H1 (cell line): ENCODE measurements at regions not wholly inside any gene's neighbourhood (a gene's known extent, or its start where the extent isn't known, plus 50 kb on each side); places are given as distances from the start of the nearest gene placed in this dataset.

Experiments
- CTCF ChIA-PET: fragments of 300-600 bp; sonication (Branson Sonifier 250); formaldehyde crosslinking; loops from one replicate; lab custom pipeline; 2021; ENCODE audit not compliant: partially characterized antibody; lab: Charles Lee
- POLR2A ChIA-PET: fragments of 300-600 bp; sonication (Branson Sonifier 250); formaldehyde crosslinking; loops from one replicate; lab custom pipeline; 2021; ENCODE audit warnings: inconsistent platforms; ENCODE audit not compliant: partially characterized antibody; lab: Charles Lee
- DNase-seq, 2 experiments: peaks; one replicate each; pipeline versions ENCODE4 v3.0.0 to v3.0.0-alpha.2; 2010 to 2022; ENCODE audit warnings: low spot score in 2 of 2, low read depth in 1 of 2, mixed read lengths in 1 of 2
- FAIRE-seq: peaks from 2 replicates; lab custom pipeline; 2011; peaks lifted over from hg19 to GRCh38; lab: Jason Lieb, UNC
- H2AFZ ChIP-seq: 2 replicates; pipeline ENCODE4 v1.8.1; 2012; ENCODE audit warnings: low read length, inconsistent platforms
- H2AK5ac ChIP-seq: 2 replicates; pipeline ENCODE4 v1.6.1; 2013; ENCODE audit warnings: low read depth, low read length
- H2BK120ac ChIP-seq: replicated peaks from 2 replicates; pipeline ENCODE3; 2013; ENCODE audit warnings: low read depth, low read length, inconsistent platforms
- H2BK12ac ChIP-seq: 2 replicates; pipeline ENCODE4 v1.6.1; 2013; ENCODE audit warnings: low read depth, low read length
- H2BK15ac ChIP-seq: 2 replicates; pipeline ENCODE4 v1.6.1; 2013; ENCODE audit warnings: low read length
- H2BK20ac ChIP-seq: 2 replicates; pipeline ENCODE4 v1.6.1; 2013; ENCODE audit warnings: low read length
- H2BK5ac ChIP-seq: 2 replicates; pipeline ENCODE4 v1.6.1; 2013; ENCODE audit warnings: low read depth, low read length
- H3K14ac ChIP-seq: 2 replicates; pipeline ENCODE4 v1.6.1; 2013; ENCODE audit warnings: inconsistent platforms; ENCODE audit not compliant: insufficient read length
- H3K18ac ChIP-seq: 2 replicates; pipeline ENCODE4 v1.6.1; 2013; ENCODE audit warnings: low read length; ENCODE audit errors: extremely low read depth
- H3K23ac ChIP-seq: 2 replicates; pipeline ENCODE4 v1.6.1; 2013; ENCODE audit warnings: inconsistent platforms; ENCODE audit not compliant: insufficient read length
- H3K23me2 ChIP-seq: 2 replicates; pipeline ENCODE4 v1.6.1; 2013; ENCODE audit warnings: low read depth, low read length
- H3K27ac ChIP-seq: 2 replicates; pipeline ENCODE4 v1.6.1; 2011; ENCODE audit warnings: low read depth, low read length, inconsistent platforms
- H3K27me3 ChIP-seq, 4 experiments: replicated peaks in 1 of 4; 1 replicate in 1 of 4; 2 replicates in 3 of 4; pipeline versions ENCODE4 v1.6.1 to v1.8.1; 2011 to 2013; ENCODE audit warnings: low read length in 3 of 4, mild to moderate bottlenecking in 3 of 4, inconsistent platforms in 2 of 4, mixed read lengths in 2 of 4, moderate library complexity in 1 of 4; ENCODE audit not compliant: control insufficient read depth in 3 of 4, insufficient read depth in 3 of 4; ENCODE audit errors: extremely low read depth in 1 of 4
- H3K36me3 ChIP-seq, 4 experiments: 2 replicates each; pipeline versions ENCODE4 v1.6.1 to v1.8.1; 2011 to 2013; ENCODE audit warnings: mild to moderate bottlenecking in 4 of 4, low read length in 3 of 4, moderate library complexity in 2 of 4, control low read depth in 1 of 4, inconsistent platforms in 1 of 4; ENCODE audit not compliant: insufficient read depth in 4 of 4, control insufficient read depth in 2 of 4
- H3K4ac ChIP-seq: replicated peaks from 2 replicates; pipeline ENCODE3; 2013; ENCODE audit warnings: low read length, low read depth, mixed read lengths, inconsistent platforms; ENCODE audit not compliant: insufficient read length
- H3K4me1 ChIP-seq, 4 experiments: replicated peaks in 1 of 4; 1 replicate in 1 of 4; 2 replicates in 3 of 4; pipeline versions ENCODE4 v1.6.1 to v1.8.1; 2011 to 2013; ENCODE audit warnings: low read length in 3 of 4, inconsistent platforms in 2 of 4, mixed read lengths in 1 of 4; ENCODE audit not compliant: insufficient read depth in 4 of 4, control insufficient read depth in 3 of 4
- H3K4me2 ChIP-seq, 2 experiments: 2 replicates each; pipeline versions ENCODE4 v1.6.1 to v1.8.1; 2011 to 2013; ENCODE audit warnings: low read depth in 2 of 2, low read length in 2 of 2, control low read depth in 1 of 2, inconsistent platforms in 1 of 2, mild to moderate bottlenecking in 1 of 2; ENCODE audit not compliant: insufficient read depth in 1 of 2
- H3K4me3 ChIP-seq, 4 experiments: fragments of 200-600, 300-600 bp in 1 of 4; sonication (generic), shearing (Covaris generic), sonication (Bioruptor Twin) in 1 of 4; 2 replicates each; pipeline versions ENCODE4 v1.5.1 to v1.8.1; 2011 to 2016; ENCODE audit warnings: low read length in 4 of 4, low read depth in 3 of 4, control low read depth in 2 of 4, inconsistent platforms in 2 of 4, mild to moderate bottlenecking in 2 of 4, mixed read lengths in 1 of 4, moderate library complexity in 1 of 4; ENCODE audit not compliant: insufficient read depth in 2 of 4; ENCODE audit errors: extremely low read depth in 1 of 4
- H3K56ac ChIP-seq: replicated peaks from 2 replicates; pipeline ENCODE3; 2013; ENCODE audit warnings: low read depth, mild to moderate bottlenecking, mixed read lengths, low read length, inconsistent platforms; ENCODE audit not compliant: insufficient read length
- H3K79me1 ChIP-seq: 2 replicates; pipeline ENCODE4 v1.6.1; 2013; ENCODE audit warnings: low read depth, low read length, control low read depth
- H3K79me2 ChIP-seq, 2 experiments: 2 replicates each; pipeline versions ENCODE4 v1.6.1 to v1.8.1; 2012 to 2013; ENCODE audit warnings: low read length in 2 of 2, mild to moderate bottlenecking in 2 of 2, inconsistent platforms in 1 of 2; ENCODE audit not compliant: insufficient read depth in 2 of 2, control insufficient read depth in 1 of 2
- H3K9ac ChIP-seq, 4 experiments: replicated peaks in 1 of 4; 1 replicate in 1 of 4; 2 replicates in 3 of 4; pipeline versions ENCODE4 v1.6.1 to v1.8.1; 2011 to 2013; ENCODE audit warnings: low read depth in 3 of 4, low read length in 3 of 4, control low read depth in 2 of 4, mild to moderate bottlenecking in 2 of 4, moderate library complexity in 2 of 4, inconsistent platforms in 1 of 4; ENCODE audit errors: extremely low read depth in 1 of 4
- H3K9me3 ChIP-seq, 2 experiments: 2 replicates each; pipeline versions ENCODE4 v1.6.1 to v1.8.1; 2012 to 2013; ENCODE audit warnings: mild to moderate bottlenecking in 2 of 2, moderate library complexity in 2 of 2, control low read depth in 1 of 2, inconsistent platforms in 1 of 2, low read depth in 1 of 2, low read length in 1 of 2, mixed read lengths in 1 of 2; ENCODE audit not compliant: insufficient read depth in 2 of 2
- H4K20me1 ChIP-seq, 2 experiments: replicated peaks in 1 of 2; 2 replicates each; pipeline versions ENCODE3 to v1.8.1; 2011 to 2013; ENCODE audit warnings: inconsistent platforms in 2 of 2, low read length in 2 of 2, mild to moderate bottlenecking in 1 of 2; ENCODE audit not compliant: insufficient read depth in 2 of 2, control insufficient read depth in 1 of 2
- H4K5ac ChIP-seq: 2 replicates; pipeline ENCODE4 v1.6.1; 2013; ENCODE audit warnings: low read length, low read depth, mixed read lengths, inconsistent platforms; ENCODE audit not compliant: insufficient read length
- H4K8ac ChIP-seq: 2 replicates; pipeline ENCODE4 v1.8.0; 2013; ENCODE audit warnings: mild to moderate bottlenecking, moderate library complexity, low read length, inconsistent platforms; ENCODE audit not compliant: insufficient read depth; ENCODE audit errors: extremely low read depth
- H4K91ac ChIP-seq: replicated peaks from 2 replicates; pipeline ENCODE3; 2013; ENCODE audit warnings: low read length, mixed read lengths, inconsistent platforms; ENCODE audit not compliant: insufficient read length
- CHD2 ChIP-seq: IDR thresholded peaks from 2 replicates; pipeline ENCODE4 v1.6.1; 2012; ENCODE audit warnings: low read length, improper control_type of control experiment
- WGBS, 2 experiments: shearing (Covaris generic) in 1 of 2; methylation state at CpG; one replicate each; pipeline versions ENCODE4 v1.1.6 to v1.1.7; 2013 to 2015; ENCODE audit warnings: low lambda C conversion rate in 2 of 2, mixed read lengths in 2 of 2, inconsistent platforms in 1 of 2, low coverage in 1 of 2, missing lambda C conversion rate in 1 of 2; ENCODE audit not compliant: insufficient replicate concordance in 2 of 2, insufficient coverage in 1 of 2, insufficient read length in 1 of 2; ENCODE audit errors: extremely low coverage in 1 of 2, missing lambda C conversion rate in 1 of 2; 5-methylcytosine and 5-hydroxymethylcytosine counted together

DNA sequence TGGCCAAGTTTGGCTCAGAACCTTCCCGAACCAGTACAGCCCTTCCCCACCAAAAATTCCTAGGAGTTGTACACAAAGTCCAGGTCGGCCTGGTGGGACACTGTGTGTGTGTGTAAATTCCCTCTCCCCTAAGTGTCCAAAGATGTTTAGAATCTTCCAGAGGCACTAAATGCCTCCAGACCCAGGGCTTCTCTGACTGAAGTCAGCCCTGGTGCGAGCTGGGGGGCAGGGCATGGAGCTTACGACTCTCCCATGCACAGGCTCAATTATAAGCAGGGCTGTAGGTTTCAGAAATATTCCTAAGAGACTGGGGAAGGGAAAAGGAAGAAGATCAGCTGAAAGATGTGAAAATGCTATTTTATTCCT, 106.9 kb upstream of the ATF7IP start:
- Histone ChIP-seq H2BK120ac (peak overlapping the region; percentile 100), H2AFZ (no peak overlapping the region), H2BK12ac (peak overlapping the region; percentile 100), H2BK5ac (peak overlapping the region; percentile 99), H3K4me3 (peak overlapping the region in 2 of 4 experiments; percentile 9 to 39; a peak in 2 of 8 replicates), H3K9me3 (peaks cover 0 to 4% of the 10 kb centered on the region in 2 experiments; a peak in 2 of 4 replicates), H3K4me1 (peaks cover 19 to 34% (median 27%) of the 10 kb centered on the region in 4 experiments), H3K14ac (peak overlapping the region; percentile 81), H3K27me3 (no peaks in the 10 kb centered on the region), H3K23ac (no peak overlapping the region), H3K9ac (peak overlapping the region in 3 of 4 experiments; percentile 58 to 78 (median 65); a peak in 6 of 7 replicates), H3K4ac (peak overlapping the region; percentile 98), H3K79me2 (no peaks in the 10 kb centered on the region), H2BK20ac (peak overlapping the region; percentile 98), H4K91ac (peak overlapping the region; percentile 100), H4K8ac (peak overlapping the region; percentile 94; the same call in 1 of the 2 replicates), H3K18ac (peak overlapping the region; percentile 52), H3K36me3 (no peaks in the 10 kb centered on the region; a peak in 1 of 8 replicates), H3K4me2 (peak overlapping the region; percentile 59 to 67; a peak in 3 of 4 replicates), H3K23me2 (0 out of 2 replicates have a peak, but pooled peaks cover 5% of the 10 kb centered on the region), H2BK15ac (peak overlapping the region; percentile 49; the same call in 1 of the 2 replicates), H3K56ac (peak overlapping the region; percentile 82), H4K20me1 (no peaks in the 10 kb centered on the region), H3K79me1 (no peaks in the 10 kb centered on the region), H2AK5ac (peak overlapping the region; percentile 100), H4K5ac (peak overlapping the region; percentile 93), H3K27ac (peak overlapping the region; percentile 95)
- DNase-seq (no peak), FAIRE-seq (no peak)
- 60% methylated on average over 4 of the region's 4 CpGs; no CpG with 5 or more reads in 1 of the 2 experiments for WGBS, 2 experiments
- POLR2A ChIA-PET: interaction anchor here (0.9 to 7.7 kb wide), 19 partner anchors 10 to 196 kb away, joined by 3 to 164 read pairs (median 6); partner anchors contain the start of gene ATF7IP
- CTCF ChIA-PET: interaction anchor here (0.8 to 3.0 kb wide), 11 partner anchors 10 to 205 kb away, joined by 3 to 22 read pairs (median 4); partner anchors contain the start of gene ATF7IP
- no peak for TF ChIP-seq CHD2
